ENCODE measurements at regions not wholly inside any gene's neighbourhood (a gene's known extent, or its start where the extent isn't known, plus 50 kb on each side); places are given as distances from the start of the nearest gene placed in this dataset.

GRCh38 chr2:203646266-203646864 is 60.1 kb upstream of the CD28 start:
- Histone ChIP-seq H3K4me1 (peaks cover 22 to 33% (median 29%) of the 10 kb centered on the region in 4 donors), H3K36me3 (no peaks in the 10 kb centered on the region), H3K4me3 (no peak overlapping the region), H3K9me3 (no peaks in the 10 kb centered on the region), H3K27ac (replicated peaks in 1 of 4) (no peak overlapping the region), H3K27me3 (no peaks in the 10 kb centered on the region)
- TF ChIP-seq EP300 (IDR thresholded peaks at IDR 0.05), result no peak
- TF ChIP-seq POLR2A (IDR thresholded peaks at IDR 0.05; ENCODE audit: low read depth), result no peak
- no peak for TF ChIP-seq CTCF (IDR thresholded peaks at IDR 0.05)
- TF ChIP-seq POLR2AphosphoS5 (IDR thresholded peaks at IDR 0.05), result no peak
- no peak for DNase-seq (ENCODE audit: extremely low spot score)
- 94% methylated on average over 10 of the region's 10 CpGs for WGBS
- intact Hi-C loops (cut with DNase I), result loop anchor here (10.0 kb wide), 1 partner anchor 162 kb away; no protein-coding TSS in a partner anchor

GRCh38 chr2:203646961-203647360 is 59.5 kb upstream of the CD28 start:
- Histone ChIP-seq H3K9me3 (no peaks in the 10 kb centered on the region), H3K4me1 (peaks cover 22 to 33% (median 32%) of the 10 kb centered on the region in 4 donors), H3K27me3 (no peaks in the 10 kb centered on the region), H3K4me3 (no peak overlapping the region), H3K27ac (replicated peaks in 1 of 4) (no peak overlapping the region), H3K36me3 (no peaks in the 10 kb centered on the region)
- WGBS, result 95% methylated on average over 5 of the region's 5 CpGs
- no peak for DNase-seq (ENCODE audit: extremely low spot score)
- TF ChIP-seq POLR2A (IDR thresholded peaks at IDR 0.05; ENCODE audit: low read depth) (no peak), CTCF (IDR thresholded peaks at IDR 0.05) (no peak), EP300 (IDR thresholded peaks at IDR 0.05) (no peak), POLR2AphosphoS5 (IDR thresholded peaks at IDR 0.05) (no peak)
- intact Hi-C loops (cut with DNase I), result loop anchor here (10.0 kb wide), 1 partner anchor 162 kb away; no protein-coding TSS in a partner anchor

- peaks cover 22 to 33% (median 32%) of the 10 kb centered on the region in 4 donors for H3K4me1 ChIP-seq
- H3K36me3 ChIP-seq, result no peaks in the 10 kb centered on the region
- no peak overlapping the region for H3K4me3 ChIP-seq
- no peak for DNase-seq (ENCODE audit: extremely low spot score)
- no peak overlapping the region for H3K27ac ChIP-seq (replicated peaks in 1 of 4)
- 83% methylated on average over 1 of the region's 1 CpG for WGBS
- intact Hi-C loops (cut with DNase I), result loop anchor here (10.0 kb wide), 1 partner anchor 163 kb away; no protein-coding TSS in a partner anchor
- H3K27me3 ChIP-seq, result no peaks in the 10 kb centered on the region
- H3K9me3 ChIP-seq, result no peaks in the 10 kb centered on the region
- TF ChIP-seq EP300 (IDR thresholded peaks at IDR 0.05) (no peak), CTCF (IDR thresholded peaks at IDR 0.05) (no peak), POLR2AphosphoS5 (IDR thresholded peaks at IDR 0.05) (no peak), POLR2A (IDR thresholded peaks at IDR 0.05; ENCODE audit: low read depth) (no peak)
Measured at GRCh38 chr2:203647579-203647978, 58.9 kb upstream of the CD28 start.

- no peak overlapping the region for H3K27ac ChIP-seq (replicated peaks in 1 of 4)
- WGBS, result 68% methylated on average over 2 of the region's 2 CpGs
Measured at GRCh38 chr2:203648273-203648672, 58.2 kb upstream of the CD28 start.

More at GRCh38 chr2:203648273-203648672, 58.2 kb upstream of the CD28 start:
- Histone ChIP-seq H3K4me1 (peaks cover 22 to 33% (median 32%) of the 10 kb centered on the region in 4 donors), H3K27me3 (no peaks in the 10 kb centered on the region), H3K4me3 (no peak overlapping the region), H3K36me3 (no peaks in the 10 kb centered on the region), H3K9me3 (no peaks in the 10 kb centered on the region)
- intact Hi-C loops (cut with DNase I), result loop anchor here (10.0 kb wide), 1 partner anchor 163 kb away; no protein-coding TSS in a partner anchor
- no peak for DNase-seq (ENCODE audit: extremely low spot score)
- TF ChIP-seq CTCF (IDR thresholded peaks at IDR 0.05) (no peak), EP300 (IDR thresholded peaks at IDR 0.05) (no peak), POLR2A (IDR thresholded peaks at IDR 0.05; ENCODE audit: low read depth) (no peak), POLR2AphosphoS5 (IDR thresholded peaks at IDR 0.05) (no peak)

All from esophagus muscularis mucosa (tissue), 4 donors.